Coronary artery (tissue), 2 donors: ENCODE measurements at regions not wholly inside any gene's neighbourhood (a gene's known extent, or its start where the extent isn't known, plus 50 kb on each side); places are given as distances from the start of the nearest gene placed in this dataset.

Experiments
- DNase-seq: peaks from one replicate; pipeline ENCODE4 v3.0.0-alpha.2; 2017; ENCODE audit warnings: low spot score
- H3K27ac ChIP-seq, 2 donors: fragments of 200-600 bp; sonication (generic); one replicate each; pipeline ENCODE4 v1.5.1; 2016 to 2019
- H3K4me3 ChIP-seq: fragments of 200-600 bp; sonication (generic); 2 replicates; pipeline ENCODE4 v1.5.1; 2016; ENCODE audit warnings: mild to moderate bottlenecking, moderate library complexity
- TF ChIP-seq, protein P1 (sequence below): fragments of 200-600 bp; sonication (generic); IDR thresholded peaks from one replicate; pipeline ENCODE4 v1.5.1; 2019; ENCODE audit warnings: antibody characterized with exemption

DNA sequence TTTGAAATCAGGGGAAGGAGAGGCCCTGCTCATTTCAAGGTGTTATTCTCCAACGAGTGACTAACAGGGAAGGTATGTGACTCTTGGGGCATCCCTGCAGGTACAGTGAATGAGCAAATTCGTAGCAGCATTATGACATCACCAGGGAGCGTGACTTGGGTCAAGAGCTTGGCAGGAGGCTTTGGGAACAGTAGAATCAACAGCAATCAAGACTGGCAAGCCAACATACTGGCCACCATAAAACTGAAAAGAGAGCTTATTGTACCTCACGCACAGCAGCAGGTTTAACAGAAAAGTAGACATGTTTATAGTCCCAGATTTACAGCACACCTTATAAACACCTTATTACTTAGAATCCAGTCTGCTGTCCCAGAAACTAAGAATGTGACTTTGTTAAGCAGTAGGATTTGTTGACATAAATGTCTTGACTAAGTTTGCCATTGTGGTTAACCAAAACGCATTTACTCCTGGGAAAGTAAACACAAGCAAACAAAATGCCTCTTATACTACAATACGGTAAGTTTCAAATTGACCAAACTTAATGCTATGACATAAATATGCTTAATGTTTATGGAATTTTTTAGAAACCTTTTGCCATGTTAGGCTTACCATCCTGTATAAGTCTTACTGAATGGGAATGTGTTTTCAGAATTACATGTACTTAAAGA lies 297.8 kb downstream of the NPR3 start:
- H3K27ac ChIP-seq, result no peak overlapping the region

DNA sequence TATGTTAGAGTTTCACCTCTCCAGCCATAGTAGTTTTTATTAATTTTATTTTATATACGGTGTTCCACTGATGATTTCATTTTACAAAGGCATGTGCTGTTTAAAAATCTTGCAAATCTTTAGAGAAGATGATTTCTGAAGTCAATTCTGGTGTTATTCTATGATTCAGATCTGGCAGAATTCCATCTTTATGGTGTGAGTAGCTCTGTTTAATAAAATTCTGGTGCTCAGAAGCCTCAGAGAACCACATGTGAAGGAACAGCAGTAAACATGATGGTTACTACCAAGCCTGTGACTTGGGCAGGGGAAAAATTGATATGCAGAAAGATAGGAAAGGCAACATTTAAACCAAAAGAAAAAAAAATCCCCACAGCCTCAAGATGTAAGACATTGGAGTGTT lies 299.7 kb downstream of the NPR3 start:
- no peak for DNase-seq
- Histone ChIP-seq H3K27ac (no peak overlapping the region), H3K4me3 (no peak overlapping the region)
- TF ChIP-seq, protein P1, sequence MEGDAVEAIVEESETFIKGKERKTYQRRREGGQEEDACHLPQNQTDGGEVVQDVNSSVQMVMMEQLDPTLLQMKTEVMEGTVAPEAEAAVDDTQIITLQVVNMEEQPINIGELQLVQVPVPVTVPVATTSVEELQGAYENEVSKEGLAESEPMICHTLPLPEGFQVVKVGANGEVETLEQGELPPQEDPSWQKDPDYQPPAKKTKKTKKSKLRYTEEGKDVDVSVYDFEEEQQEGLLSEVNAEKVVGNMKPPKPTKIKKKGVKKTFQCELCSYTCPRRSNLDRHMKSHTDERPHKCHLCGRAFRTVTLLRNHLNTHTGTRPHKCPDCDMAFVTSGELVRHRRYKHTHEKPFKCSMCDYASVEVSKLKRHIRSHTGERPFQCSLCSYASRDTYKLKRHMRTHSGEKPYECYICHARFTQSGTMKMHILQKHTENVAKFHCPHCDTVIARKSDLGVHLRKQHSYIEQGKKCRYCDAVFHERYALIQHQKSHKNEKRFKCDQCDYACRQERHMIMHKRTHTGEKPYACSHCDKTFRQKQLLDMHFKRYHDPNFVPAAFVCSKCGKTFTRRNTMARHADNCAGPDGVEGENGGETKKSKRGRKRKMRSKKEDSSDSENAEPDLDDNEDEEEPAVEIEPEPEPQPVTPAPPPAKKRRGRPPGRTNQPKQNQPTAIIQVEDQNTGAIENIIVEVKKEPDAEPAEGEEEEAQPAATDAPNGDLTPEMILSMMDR, result no peak

More for the DNA sequence above, 297.8 kb downstream of the NPR3 start:
- H3K4me3 ChIP-seq, result no peak overlapping the region
- DNase-seq, result no peak
- TF ChIP-seq, protein P1, result no peak

DNA sequence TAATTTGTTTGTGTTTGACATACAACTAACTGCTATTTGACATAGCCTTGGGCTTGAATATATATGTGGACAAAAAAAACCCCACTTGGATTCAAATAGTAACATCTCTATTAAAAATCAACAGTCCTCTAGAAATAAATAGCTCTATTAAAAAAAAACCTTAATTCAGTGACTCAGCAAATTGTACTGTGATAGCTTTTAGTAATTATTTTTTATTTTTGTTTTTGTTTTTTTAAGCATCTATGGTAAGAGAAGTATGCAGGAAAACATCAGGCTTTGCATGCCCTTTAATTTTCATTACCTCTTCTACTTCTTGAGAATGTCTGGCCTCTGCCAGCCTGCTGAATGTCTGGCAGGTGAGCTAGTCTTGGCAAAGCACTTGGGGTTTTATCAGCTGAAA lies 300.7 kb downstream of the NPR3 start:
- DNase-seq, result no peak
- Histone ChIP-seq H3K4me3 (no peak overlapping the region), H3K27ac (no peak overlapping the region)
- TF ChIP-seq, protein P1, result no peak

DNA sequence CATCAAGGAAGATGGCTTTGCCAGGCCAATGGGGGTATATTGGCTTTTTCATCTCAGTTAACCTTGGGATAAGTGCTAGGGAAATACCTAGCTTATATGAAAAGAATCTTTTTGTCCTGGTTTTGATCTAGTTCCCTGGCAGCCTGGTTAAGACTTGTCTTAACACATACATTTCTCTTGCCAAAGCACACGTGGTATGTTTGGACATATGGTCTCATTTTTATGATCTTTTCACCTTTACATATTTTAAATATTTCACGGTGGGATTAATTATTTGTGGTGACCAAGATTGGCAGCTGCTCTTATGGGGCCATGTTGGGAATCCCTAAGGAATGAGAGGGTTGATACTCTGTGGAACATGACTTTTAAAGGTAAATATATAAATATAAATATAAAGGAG lies 312.5 kb downstream of the NPR3 start:
- Histone ChIP-seq H3K27ac (no peak overlapping the region), H3K4me3 (no peak overlapping the region)
- TF ChIP-seq, protein P1, result no peak
- DNase-seq, result no peak

DNA sequence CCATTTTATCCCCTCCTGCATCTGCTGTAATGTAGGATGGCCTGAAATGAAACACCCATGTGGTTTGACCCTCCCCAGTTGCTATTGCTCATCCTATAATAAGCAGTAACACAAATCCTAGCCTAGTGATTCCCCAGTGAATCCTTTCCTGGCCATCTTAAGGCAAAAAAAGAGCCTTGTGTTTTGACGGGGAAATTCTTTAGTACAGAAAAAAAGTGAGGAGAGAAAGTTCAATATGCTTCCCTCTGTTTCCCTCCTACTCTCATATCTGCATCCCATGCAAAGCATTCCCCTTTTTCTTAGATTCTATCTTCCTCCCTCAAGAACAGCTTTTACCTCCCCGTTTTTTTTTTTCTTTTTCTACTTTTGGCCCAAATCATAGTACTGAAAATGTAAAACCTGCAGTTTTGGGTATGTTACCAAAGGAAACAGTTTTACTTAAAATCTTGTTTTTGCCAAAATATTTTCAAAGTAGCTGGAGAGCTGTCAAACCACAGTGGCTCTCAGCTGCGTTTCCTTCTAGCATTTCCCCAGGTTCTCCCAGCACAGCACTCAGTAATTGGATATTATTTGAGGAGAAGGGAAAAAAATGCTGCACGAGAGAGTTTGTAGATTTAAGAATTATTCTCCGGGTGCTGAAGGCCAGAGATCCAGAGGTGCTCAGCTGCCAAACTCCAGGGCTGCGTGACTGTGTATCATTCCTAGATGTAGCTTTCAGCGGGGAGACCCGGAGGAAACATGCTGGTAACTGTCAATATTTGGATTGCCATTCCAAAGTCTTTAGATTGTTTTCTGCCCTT lies 321.4 kb downstream of the NPR3 start:
- no peak for DNase-seq
- Histone ChIP-seq H3K27ac (no peak overlapping the region), H3K4me3 (no peak overlapping the region)
- TF ChIP-seq, protein P1, result no peak

DNA sequence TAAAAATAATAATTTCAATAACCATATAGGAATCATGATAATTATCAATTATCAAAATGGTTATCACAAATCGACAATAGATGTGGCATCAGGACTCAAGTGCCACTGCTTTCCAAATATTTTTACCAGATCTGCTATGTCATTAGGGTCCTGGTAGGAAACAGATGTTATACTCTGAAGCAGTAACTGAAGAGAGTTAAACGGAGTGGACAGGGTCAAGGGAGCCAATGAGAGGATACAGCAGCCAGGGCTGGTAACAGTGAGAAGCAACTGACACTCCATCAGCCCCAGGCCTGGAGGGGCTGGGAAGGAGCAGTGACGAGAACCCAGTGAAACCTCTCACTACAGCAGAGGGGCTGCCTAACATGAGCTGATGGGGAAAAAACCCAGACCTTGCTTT lies 322.4 kb downstream of the NPR3 start:
- TF ChIP-seq, protein P1, result no peak
- no peak for DNase-seq
- H3K27ac ChIP-seq, result no peak overlapping the region
- H3K4me3 ChIP-seq, result no peak overlapping the region

DNA sequence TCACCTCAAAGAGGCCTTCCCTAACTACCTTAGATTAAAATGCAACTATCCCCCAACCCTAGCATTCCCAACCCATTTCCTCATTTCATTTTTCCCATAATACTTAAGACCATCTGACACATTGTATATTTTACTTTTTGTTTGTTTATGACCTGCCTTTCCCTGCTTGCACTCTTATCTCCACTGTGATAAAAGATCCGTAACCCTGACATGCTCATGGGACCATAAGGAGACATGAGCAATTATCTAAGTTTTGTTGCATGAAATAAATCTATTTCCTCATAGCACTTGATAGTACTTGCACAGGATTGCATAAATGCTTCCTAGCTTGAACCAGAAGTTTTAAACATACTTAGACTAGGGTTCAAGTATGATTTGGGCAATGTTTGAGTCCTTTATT lies 323.7 kb downstream of the NPR3 start:
- no peak overlapping the region for H3K27ac ChIP-seq
- no peak for DNase-seq
- no peak overlapping the region for H3K4me3 ChIP-seq
- TF ChIP-seq, protein P1, result no peak
